ENCODE measurements at regions not wholly inside any gene's neighbourhood (a gene's known extent, or its start where the extent isn't known, plus 50 kb on each side); places are given as distances from the start of the nearest gene placed in this dataset.
"Not testable (repeated sequence)": the region's sequence is repeated elsewhere in the genome, so short reads cannot be mapped to it uniquely, and the experiment has no call there.

DNA sequence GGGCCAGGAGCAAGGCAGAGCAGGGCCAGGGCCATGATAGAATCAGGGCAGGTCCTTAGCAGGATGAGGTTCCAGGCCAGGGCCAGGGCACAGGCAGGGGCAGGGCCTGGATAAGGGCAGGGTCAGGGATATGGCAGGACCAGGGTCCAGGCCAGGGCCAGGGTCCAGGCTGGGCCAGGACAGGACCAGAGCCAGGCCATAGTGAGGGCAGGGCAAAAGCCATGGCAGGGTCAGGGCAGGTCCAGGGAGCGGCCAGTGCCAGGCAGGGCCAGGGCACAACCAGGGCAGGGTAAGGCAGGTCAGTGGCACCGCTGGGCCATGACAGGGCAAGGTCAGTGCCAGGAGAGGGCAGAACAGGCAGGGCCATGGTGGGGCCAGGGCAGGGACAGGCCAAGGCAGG is 152.2 kb downstream of the LIPI start:
- no peak for DNase-seq

DNA sequence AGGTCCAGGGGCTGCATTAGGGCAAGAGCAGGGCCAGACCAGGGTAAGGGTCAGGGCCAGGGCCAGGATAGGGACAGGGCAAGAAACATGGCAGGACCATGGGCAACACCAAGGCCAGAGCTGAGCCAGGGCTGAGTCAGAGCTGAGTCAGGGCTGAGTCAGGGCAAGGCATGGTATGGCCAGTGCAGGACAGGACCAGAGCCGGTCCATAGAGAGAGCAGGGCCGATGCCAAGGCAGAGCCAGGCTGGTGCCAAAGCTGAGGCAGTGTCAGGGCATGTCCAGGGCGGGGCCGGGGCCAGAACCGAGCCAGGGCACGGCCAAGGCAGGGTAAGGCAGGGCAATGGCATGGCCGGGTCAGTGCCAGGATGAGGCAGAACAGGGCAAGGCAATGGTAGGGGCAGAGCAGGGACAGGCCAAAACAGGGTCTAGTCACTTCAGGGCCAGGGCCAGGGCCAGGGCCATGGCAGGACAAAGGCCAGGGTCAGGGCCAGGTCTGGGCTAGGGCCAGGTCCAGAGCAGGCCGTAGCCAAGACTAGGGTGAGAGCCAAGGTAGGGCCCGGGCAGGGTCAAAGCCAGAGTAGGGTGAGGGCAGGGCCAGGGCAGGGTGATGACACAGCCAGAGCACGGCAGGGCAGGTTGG is 152.8 kb downstream of the LIPI start:
- DNase-seq = peak; percentile 58

DNA sequence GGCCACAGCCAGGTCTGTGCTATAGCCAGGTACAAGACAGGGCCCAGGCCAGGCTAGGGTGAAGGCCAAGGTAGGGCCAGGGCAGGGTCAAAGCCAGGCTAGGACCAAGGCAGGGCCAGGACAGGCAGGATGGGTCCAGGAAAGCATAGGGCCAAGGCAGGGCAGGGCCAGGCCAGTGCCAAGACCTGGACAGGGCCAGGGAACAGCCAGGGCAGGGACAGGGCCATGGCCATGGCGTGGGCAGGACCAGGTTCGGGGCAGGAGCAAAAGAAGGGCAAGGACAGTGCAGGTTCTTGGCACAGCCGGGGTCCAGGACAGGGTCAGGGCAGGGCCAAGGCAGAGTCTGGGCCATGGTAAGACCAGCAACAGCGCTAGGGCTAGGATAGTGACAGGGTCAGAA is 153.4 kb downstream of the LIPI start:
- no peak for DNase-seq

DNA sequence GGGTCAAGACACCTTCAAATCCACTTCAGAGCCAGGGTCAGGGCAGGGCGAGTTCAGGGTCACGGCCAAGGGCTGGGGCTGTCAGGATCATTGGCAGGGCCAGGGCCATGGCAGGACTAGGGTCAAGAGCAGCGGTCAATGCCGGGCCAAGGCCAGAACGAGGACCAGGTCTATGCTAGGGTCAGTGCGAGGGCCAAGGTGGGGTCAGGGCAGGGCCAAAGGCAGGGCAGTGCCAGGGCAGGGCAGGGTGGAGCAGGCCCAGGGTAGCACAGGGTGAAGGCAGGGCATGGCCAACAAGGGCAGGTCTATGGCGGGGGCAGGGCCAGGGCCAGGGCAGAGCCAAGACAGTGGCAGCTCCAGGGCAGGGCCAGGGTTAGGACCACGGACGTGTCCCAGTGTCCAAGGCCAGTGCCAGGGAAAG is 154.0 kb downstream of the LIPI start:
- no peak for DNase-seq

DNA sequence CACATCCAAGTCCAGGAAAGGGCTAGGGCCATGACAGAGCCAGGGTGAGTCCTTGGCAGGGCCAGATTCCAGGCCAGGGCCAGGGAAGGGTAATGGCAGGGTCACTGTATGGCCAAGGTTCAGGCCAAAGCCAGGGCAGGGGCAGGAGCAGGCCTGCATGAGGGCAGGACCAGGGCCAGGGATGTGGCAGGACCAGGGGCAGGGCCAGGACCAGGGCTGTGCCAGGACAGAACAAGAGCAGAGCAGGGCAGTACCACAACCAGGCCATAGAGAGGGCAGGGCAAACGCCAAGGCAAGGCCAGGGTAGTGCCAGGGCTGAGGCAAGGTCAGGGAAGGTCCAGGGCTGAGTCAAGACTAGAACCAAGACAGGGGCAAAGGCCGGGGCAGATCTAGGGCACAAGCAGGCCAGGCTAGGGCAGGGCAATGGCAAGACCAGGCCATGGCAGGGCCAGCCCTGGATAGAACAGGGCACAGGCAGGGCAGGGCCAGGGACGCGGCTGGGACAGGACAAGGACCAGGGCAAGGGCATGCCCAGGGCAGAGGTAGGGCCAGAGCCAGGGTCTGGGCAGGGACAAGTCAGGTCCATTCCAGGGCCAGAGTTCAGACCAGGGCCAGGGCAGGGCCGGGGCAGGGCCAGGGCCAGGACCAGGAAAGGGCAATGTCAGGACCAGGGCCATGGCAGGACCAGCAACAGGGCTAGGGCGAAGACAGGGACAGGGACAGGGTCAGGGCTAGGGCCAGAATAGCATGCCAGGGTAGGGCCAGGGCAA is 154.8 kb downstream of the LIPI start:
- not testable (repeated sequence) for DNase-seq

DNA sequence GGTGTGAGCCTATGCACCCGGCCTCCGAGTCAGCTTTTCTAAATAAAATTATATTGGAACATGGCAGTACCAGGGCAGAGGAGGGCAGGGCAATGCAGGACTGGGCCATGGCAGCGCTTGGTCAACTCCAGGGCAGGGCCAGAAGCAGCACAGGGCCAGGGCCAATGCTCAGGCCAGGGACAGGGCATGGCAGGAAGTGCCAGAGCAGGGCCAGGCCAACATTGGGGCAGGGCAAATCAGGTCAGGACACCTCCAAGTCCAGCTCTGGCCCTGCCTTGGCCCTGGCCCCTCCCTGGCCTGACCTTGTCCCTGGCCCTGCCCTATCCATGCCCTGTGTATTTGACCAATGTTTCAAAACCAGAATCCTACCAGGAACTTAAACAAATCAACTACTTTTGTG is 156.1 kb downstream of the LIPI start:
- no peak for DNase-seq

DNA sequence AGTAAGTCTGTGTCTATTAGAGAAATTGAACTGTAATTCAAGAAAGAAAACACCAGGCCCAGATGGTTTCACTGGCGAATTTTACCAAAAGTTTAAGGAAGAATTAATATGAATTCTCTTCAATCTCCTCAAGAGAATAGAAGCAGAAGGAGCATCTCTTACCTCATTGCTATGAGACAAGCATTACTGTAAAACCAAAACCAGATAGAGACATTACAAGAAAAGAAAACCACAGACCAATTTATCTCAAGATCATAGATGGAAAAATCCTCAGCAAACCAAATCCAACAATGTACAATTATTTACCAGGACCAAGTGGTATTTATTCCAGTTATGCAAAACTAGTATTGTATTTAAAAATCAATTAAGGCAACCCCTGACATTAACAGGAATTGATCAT is 160.6 kb downstream of the LIPI start:
- no peak for DNase-seq

DNA sequence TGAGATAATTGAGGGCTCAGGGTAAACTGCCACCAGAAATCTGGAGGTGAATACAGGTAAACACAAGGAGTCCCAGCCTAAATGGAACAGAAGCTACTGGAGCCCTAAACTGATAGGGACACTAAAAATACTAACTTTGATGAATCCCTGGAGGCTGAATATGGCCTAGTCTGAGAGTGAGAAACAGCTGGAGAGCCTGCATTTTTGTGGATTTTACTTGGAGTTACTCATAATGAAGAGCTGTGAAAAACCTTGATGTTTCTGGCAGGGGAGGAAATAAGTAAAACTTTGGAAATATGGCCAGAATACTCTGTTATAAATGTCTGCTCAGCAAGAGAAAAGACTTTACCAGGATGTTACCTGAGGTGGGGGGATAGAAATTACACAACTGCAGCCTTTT is 164.4 kb downstream of the LIPI start:
- no peak for DNase-seq

DNA sequence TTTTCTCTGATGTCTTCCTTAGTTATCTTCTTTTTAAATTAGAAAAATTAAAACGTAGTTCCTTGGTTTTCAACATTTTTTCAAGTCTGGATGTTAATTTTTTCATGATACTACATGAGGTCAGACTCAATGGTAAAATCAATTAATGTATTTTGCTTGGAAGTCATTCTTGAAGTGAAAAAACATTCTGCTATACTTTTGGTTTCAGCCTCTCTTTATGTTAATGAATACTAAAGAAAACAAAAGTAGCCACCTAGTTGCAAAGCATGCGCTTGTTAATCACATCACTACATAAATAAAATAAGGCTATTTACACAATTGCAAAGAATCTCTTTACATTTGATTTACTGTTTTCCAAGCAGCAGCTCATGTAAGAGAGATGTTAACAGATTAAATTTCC is 170.4 kb downstream of the LIPI start:
- DNase-seq = no peak

DNA sequence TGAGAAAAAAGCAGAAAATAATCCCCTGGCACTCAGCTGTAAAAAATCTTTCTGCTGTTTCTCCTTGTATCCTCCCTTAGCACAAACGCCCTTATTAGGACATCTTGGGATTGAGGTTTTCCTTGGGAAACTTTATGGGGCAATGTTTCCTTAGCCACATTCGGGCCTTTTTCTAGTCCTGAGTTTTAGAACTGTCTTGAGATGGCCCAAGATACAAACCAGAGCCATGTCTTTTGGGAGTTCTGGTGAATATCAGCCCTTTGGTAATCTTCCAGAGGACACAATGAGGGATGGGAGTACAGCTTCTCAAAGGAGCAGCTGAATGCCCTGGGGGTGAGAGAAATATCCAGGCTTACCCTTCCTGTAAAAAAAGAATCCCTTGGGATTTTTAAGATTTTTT is 182.1 kb downstream of the LIPI start:
- peak; percentile 10 for DNase-seq

DNA sequence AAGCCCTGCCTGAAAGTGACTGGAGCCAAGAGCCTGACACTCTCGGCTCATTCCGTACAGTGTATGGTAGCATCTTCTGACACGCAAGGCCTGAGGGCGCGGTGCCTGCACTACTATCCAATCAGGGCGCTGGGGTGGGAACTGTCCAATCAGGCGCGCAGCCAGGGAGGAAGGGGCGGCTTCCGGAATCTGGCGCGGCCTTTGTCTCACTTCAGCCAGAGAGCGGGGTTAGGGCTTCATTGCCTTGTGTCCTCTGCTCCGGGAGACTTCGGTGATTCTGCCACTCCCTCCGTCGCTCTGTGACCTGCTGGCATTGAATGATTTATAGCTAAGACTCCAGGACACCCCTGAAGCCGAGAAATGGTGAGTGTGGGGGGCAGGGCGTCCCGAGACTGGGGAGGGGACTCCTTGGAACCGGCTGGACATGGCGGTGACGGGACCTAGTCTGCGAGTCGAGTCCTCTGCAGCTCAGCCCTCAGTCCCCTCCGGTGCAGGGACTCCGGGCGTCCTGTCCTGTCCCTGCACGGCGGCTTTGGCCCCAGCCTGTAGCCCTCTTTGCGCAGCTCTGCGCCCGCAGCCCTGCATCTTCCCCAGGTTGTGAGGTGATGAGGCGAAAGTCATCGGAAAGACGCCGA is 183.4 kb downstream of the LIPI start:
- DNase-seq = peak; percentile 94

DNA sequence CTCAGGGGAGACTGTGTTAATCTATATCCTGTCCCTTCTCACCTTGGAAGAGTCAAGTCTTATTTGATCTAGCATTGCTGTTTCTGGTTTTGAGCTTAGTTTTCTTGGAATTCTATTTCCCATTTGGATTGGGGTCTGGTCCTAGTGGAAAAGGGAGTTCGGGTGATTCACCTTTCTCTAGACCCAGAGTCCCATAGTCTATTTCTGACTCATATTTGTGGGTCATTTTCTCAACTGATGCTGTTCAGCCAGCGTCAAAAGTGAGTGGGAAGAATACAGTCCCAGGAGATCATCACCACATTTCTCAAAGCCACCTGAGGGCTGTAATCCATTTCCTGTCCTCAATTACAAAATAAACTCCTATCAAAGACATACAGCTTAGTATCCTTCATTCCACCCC is 190.6 kb downstream of the LIPI start:
- not testable (repeated sequence) for DNase-seq

DNA sequence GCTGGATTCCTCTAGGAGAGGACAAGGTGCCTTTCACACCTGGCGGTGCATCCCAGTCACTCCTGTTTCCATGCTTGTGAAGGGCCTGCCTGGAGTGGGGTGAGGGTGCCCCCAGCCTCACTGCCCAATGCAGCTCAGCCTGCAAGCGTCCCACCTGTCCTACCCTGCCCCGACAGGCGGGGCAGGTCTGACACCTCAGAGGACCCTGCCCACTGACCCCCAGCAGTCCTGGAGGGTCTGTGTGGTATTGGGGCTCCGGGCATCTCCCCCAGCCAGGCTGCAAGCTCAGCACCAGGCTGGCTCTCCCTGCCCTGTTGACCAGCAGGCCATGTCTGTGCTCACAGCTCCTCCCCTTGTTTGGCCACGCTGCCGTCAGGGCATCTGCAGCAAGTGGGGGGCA is 194.9 kb downstream of the LIPI start:
- DNase-seq = not testable (repeated sequence)

DNA sequence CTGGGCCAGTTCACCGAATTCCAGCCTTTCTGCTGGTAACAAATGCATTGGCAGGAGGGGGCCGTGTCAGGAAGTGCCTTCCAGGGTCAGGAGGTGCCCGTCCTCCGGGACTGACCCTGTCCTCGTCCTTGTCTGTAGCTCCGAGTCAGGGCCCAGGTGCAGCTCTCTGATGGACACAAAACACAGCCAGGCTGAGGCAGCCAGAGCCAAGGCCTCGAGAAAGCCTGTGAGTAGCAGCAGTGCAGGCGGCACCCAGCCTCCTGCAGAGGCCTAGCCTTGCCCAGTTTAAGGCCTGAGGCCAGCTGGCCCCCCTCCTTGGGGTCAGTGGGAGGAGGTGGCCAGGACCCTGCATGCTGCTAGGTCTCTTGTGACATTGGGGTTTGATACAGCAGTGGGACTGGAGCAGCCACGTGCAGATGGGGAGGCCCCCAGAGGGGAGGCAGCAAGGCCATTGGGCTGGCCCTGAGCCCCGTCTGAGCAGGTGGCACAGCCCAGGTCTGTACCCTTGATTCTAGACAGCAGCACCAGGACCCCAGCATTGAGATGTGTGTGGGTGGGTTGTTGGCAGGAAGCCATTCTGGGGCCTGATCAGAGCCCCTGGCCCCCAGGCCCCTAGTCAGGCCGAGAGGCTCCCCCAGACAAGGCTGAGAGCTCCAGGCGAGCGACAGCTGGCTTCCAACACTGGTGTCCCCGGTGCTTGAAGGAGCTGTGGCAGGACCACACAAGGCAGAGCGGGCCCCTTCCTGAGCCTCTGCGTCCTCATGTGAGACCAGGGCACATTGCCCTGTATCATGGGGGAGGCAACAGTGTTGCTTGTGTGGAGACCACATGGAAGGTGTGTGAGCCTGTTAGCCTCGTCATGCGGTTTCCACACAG is 196.9 kb downstream of the LIPI start:
- DNase-seq = not testable (repeated sequence)

DNA sequence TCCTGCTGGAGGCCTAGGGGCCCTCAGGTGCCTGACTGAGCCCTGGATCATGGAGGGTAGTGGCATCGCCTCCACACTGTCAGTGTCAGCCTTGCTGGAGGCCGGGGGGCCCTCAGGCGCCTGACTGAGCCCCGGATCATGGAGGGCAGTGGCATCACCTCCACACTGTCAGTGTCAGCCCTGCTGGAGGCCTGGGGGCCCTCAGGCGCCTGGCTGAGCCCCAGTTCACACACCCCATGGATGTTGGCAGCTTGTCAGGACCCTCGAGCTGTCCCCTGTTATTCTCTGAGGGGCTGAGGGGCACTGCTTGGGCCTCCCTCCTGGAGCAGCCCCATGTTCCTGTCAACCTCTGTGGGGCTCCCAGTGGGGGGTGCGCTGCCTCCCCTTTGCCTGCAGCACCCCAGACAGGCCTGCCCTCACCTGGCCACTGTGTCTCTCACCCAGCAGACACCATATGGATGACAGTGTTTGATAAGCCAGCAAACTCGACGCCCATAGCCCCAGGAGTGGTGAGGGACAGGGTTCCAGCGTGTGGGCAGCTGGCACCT is 197.6 kb downstream of the LIPI start:
- no peak for DNase-seq

DNA sequence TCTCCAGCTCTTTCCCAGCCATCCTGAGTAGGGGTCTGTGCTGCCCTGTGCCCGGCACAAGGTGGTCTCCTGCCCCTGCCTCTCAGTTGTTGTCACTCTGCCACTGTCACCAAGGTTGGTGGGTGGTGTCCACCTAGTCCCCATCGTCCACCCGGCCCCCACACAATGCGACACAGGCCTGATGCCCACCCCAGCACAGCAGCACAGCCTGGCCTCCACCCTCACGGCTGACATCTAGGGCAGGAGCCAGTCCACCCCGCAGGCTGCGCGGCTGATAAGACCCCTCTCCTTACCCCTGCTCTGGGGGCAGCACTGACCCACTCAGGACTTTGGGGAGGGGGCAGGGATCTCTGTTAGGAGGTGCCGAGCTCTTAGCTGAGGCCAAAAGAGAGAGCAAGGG is 198.3 kb downstream of the LIPI start:
- DNase-seq = no peak

DNA sequence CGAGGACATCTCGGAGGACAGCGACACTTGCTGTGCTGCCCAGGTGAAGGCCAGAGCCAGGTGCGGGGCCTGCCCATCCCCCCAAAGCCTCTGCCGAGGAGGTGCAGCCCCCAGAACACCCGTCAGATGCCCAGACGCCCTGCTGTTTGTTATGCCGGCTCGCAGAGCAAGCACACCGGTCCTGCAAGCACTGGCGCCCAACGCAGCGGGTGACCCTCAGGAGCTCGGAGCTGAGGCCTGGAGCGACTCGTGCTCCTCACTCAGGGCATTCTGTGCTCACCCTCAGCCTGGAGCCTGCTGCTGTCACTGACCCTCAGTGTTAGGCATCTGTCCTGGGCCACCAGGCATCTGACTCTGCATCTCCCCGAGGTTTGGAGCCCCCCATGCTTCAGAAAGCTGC is 199.0 kb downstream of the LIPI start:
- DNase-seq = not testable (repeated sequence)

DNA sequence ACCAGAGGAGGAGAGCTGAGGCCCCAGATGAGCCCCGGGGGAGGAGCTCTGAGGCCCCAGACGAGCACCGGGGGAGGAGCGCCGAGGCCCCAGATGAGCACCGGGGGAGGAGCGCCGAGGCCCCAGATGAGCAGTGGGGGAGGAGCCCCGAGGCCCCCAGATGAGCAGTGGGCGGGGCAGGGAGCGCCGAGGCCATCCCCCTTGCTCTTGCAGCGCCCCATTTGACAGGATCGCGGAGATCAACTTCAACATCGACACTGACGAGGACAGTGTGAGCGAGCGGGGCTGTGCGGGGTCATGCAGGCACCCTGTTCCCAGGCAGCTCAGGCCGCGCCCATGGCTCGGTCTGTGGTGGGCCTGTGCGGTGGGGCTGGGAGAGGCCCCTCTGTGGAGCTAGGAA is 199.6 kb downstream of the LIPI start:
- not testable (repeated sequence) for DNase-seq

DNA sequence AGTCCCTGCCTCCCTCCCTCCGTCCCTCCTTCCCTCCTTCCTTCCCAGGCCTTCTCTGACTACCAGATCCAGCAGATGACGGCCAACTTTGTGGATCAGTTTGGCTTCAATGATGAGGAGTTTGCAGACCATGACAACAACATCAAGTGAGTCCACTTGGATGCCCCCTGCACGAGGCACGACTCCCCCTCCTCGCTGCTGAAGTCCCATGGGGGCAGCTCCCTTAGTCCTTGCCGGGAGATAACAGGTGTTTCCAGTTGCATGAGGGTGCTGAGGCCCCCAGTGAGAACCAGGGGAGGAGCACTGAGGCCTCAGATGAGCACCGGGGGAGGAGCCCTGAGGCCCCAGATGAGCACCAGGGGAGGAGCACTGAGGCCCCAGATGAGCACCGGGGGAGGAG is 200.0 kb downstream of the LIPI start:
- no peak for DNase-seq

DNA sequence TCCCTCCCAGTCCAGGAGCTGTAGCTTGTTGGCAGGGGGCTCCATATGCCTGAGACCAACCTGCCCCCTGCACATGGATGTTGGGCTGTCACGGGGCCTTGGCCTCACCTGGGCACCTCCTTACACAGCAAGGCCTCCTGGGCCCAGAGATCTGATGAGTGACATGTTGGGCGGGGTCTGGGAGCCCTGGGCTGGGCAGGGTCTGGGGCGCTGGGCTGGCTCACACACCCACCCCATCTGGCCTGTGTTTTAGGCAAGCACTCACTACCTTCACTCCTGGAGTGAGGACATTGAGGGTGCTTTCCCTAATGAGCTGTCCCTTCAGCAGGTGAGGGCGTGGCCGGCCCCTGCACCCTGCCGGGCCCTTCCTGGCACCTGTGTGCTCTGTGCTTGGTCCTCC is 200.8 kb downstream of the LIPI start:
- not testable (repeated sequence) for DNase-seq

DNA sequence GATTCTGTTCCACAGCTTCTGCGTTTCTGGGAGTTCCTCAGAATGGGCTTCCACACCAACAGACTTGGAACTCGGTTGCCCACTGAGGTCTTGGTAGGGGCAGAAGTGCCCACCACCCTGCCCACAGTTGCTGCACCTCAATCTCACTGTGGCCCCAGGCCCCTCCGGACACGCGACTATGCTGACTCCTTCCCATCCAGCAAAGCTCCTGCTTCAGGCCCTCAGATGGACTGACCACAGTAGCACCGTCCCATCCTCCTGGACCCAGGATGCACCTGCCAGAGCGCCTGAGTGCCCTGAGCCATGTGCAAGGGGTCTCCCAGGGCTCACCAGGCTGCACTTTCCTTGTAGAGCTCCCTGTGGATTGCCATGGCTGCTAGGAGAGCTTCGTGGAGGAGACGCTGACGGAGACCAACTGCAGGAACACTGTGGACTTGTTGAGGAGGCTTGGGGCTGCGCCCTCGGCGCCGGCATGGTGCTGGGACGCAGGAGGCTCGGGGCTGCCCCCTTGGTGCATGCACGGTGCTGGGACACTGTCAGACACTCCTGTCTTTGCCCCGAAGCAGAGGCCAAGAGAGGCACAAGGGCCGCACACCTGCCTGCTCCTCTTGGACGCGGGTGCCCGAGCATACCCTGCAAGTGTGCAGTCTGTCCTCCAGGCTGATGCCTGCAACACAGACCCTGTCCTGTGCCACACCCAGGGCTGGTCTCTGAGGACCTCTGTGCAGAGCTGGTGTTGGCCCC is 201.3 kb downstream of the LIPI start:
- not testable (repeated sequence) for DNase-seq

DNA sequence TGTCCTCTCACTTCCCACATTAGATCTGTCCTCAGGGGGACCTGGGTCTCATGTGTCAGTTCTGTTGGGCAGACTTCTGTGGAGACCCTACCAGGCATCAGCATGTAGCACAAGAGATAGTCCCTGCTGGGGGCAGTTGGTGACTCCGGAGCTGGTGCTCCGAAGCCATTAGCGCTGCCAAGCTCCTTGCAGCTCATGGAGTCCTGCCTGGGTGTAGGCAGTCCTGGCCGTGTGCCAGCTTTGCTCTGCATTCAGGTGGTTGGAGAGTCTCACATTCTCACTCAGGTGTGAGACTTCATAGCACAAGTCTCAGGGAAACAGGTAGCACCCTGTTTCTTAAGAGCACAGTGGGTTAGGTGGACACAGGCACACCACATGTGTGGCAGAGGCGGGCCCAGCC is 202.3 kb downstream of the LIPI start:
- not testable (repeated sequence) for DNase-seq
